ENCODE measurements at regions not wholly inside any gene's neighbourhood (a gene's known extent, or its start where the extent isn't known, plus 50 kb on each side); places are given as distances from the start of the nearest gene placed in this dataset.
A peak's percentile ranks its signal among the peaks of the same experiment; 100 is the strongest.

GRCh38 chr4:107531927-107532326 lies 188.1 kb downstream of the PAPSS1 start:
- TF ChIP-seq, protein P1, sequence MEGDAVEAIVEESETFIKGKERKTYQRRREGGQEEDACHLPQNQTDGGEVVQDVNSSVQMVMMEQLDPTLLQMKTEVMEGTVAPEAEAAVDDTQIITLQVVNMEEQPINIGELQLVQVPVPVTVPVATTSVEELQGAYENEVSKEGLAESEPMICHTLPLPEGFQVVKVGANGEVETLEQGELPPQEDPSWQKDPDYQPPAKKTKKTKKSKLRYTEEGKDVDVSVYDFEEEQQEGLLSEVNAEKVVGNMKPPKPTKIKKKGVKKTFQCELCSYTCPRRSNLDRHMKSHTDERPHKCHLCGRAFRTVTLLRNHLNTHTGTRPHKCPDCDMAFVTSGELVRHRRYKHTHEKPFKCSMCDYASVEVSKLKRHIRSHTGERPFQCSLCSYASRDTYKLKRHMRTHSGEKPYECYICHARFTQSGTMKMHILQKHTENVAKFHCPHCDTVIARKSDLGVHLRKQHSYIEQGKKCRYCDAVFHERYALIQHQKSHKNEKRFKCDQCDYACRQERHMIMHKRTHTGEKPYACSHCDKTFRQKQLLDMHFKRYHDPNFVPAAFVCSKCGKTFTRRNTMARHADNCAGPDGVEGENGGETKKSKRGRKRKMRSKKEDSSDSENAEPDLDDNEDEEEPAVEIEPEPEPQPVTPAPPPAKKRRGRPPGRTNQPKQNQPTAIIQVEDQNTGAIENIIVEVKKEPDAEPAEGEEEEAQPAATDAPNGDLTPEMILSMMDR (IDR thresholded peaks at IDR 0.05; ENCODE audit: insufficient read depth, low read depth, low read length): no peak
- H3K4me3 ChIP-seq (ENCODE audit: low read depth, low read length): no peak overlapping the region
- DNase-seq (ENCODE audit: low read depth): no peak

- TF ChIP-seq, protein P1 (IDR thresholded peaks at IDR 0.05; ENCODE audit: insufficient read depth, low read depth, low read length): no peak
- no peak overlapping the region for H3K4me3 ChIP-seq (ENCODE audit: low read depth, low read length)
- no peak for DNase-seq (ENCODE audit: low read depth)
These were observed 199.7 kb downstream of the PAPSS1 start for GRCh38 chr4:107520368-107520767.

GRCh38 chr4:107519053-107519452 lies 201.0 kb downstream of the PAPSS1 start:
- TF ChIP-seq, protein P1 (IDR thresholded peaks at IDR 0.05; ENCODE audit: insufficient read depth, low read depth, low read length): peak; percentile 58

GRCh38 chr4:107518076-107518475 lies 202.0 kb downstream of the PAPSS1 start:
- TF ChIP-seq, protein P1 (IDR thresholded peaks at IDR 0.05; ENCODE audit: insufficient read depth, low read depth, low read length): no peak
- no peak overlapping the region for H3K4me3 ChIP-seq (ENCODE audit: low read depth, low read length)
- no peak for DNase-seq (ENCODE audit: low read depth)

More at GRCh38 chr4:107519053-107519452, 201.0 kb downstream of the PAPSS1 start:
- H3K4me3 ChIP-seq (ENCODE audit: low read depth, low read length): no peak overlapping the region
- DNase-seq (ENCODE audit: low read depth): peak; percentile 44

- TF ChIP-seq, protein P1 (IDR thresholded peaks at IDR 0.05; ENCODE audit: insufficient read depth, low read depth, low read length): no peak
- H3K4me3 ChIP-seq (ENCODE audit: low read depth, low read length): no peak overlapping the region
- peak; percentile 33 for DNase-seq (ENCODE audit: low read depth)
These were observed 207.5 kb downstream of the PAPSS1 start for GRCh38 chr4:107512549-107512948.

DNA sequence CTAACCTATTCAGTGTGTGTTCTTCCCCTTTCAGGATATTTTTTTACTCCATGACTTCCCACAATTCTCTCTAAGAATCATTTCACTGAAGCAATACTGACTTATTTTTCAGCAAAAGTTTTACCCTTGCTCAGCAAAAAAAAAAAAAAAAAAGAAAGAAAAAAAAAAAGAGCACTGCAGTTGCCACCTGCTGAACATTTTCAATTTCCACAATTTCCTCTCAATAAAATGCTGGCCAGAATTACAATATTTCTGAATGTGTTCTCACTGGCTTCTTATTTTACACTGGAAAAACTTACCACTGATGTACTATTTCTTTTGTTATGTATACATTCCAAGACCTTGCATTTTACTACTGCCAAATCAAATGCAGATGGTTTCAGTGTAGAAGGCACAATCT lies 210.4 kb downstream of the PAPSS1 start:
- TF ChIP-seq, protein P1 (IDR thresholded peaks at IDR 0.05; ENCODE audit: insufficient read depth, low read depth, low read length): no peak
- H3K4me3 ChIP-seq (ENCODE audit: low read depth, low read length): no peak overlapping the region
- no peak for DNase-seq (ENCODE audit: low read depth)

GRCh38 chr4:107500551-107500950 lies 219.5 kb downstream of the PAPSS1 start:
- TF ChIP-seq, protein P1 (IDR thresholded peaks at IDR 0.05; ENCODE audit: insufficient read depth, low read depth, low read length): no peak
- no peak for DNase-seq (ENCODE audit: low read depth)
- no peak overlapping the region for H3K4me3 ChIP-seq (ENCODE audit: low read depth, low read length)
